Fibroblast of lung (primary cell): ENCODE measurements at regions not wholly inside any gene's neighbourhood (a gene's known extent, or its start where the extent isn't known, plus 50 kb on each side); places are given as distances from the start of the nearest gene placed in this dataset.

Experiments
- DNase-seq, 2 donors: peaks; one replicate each; pipeline versions ENCODE4 v3.0.0 to v3.0.0-alpha.2; 2010; ENCODE audit warnings: low read depth in 2 of 2
- H2AFZ ChIP-seq: 2 replicates; pipeline ENCODE4 v1.5.1; 2012; ENCODE audit warnings: low read length, control low read depth, inconsistent platforms
- H3K27ac ChIP-seq: 2 replicates; pipeline ENCODE4 v1.5.1; 2011; ENCODE audit warnings: low read length, control low read depth; ENCODE audit not compliant: insufficient read depth
- H3K27me3 ChIP-seq: 2 replicates; pipeline ENCODE4 v1.5.1; 2011; ENCODE audit warnings: mild to moderate bottlenecking, low read length; ENCODE audit not compliant: control insufficient read depth, insufficient read depth
- H3K36me3 ChIP-seq: 2 replicates; pipeline ENCODE4 v1.5.1; 2011; ENCODE audit warnings: low read length; ENCODE audit not compliant: control insufficient read depth, insufficient read depth
- H3K4me1 ChIP-seq: 2 replicates; pipeline ENCODE4 v1.5.1; 2011; ENCODE audit warnings: low read length; ENCODE audit not compliant: control insufficient read depth, insufficient read depth; ENCODE audit errors: extremely low read depth
- H3K4me2 ChIP-seq: 2 replicates; pipeline ENCODE4 v1.5.1; 2011; ENCODE audit warnings: low read length, control low read depth; ENCODE audit not compliant: insufficient read depth; ENCODE audit errors: extremely low read depth
- H3K4me3 ChIP-seq, 4 experiments: fragments of 200-600 bp in 1 of 4; sonication (generic) in 1 of 4; replicated peaks in 1 of 4; 2 replicates each; pipeline ENCODE4 v1.5.1; 2011 to 2016; ENCODE audit warnings: low read length in 4 of 4, low read depth in 3 of 4, mild to moderate bottlenecking in 3 of 4, control low read depth in 2 of 4, inconsistent platforms in 1 of 4, mixed read lengths in 1 of 4; ENCODE audit not compliant: insufficient read depth in 1 of 4; ENCODE audit errors: control extremely low read depth in 1 of 4
- H3K79me2 ChIP-seq: 2 replicates; pipeline ENCODE4 v1.5.1; 2012; ENCODE audit warnings: mild to moderate bottlenecking, low read length, inconsistent platforms; ENCODE audit not compliant: control insufficient read depth, insufficient read depth
- H3K9ac ChIP-seq: 2 replicates; pipeline ENCODE4 v1.5.1; 2011; ENCODE audit warnings: mild to moderate bottlenecking, low read length, control low read depth; ENCODE audit not compliant: insufficient read depth
- H3K9me3 ChIP-seq: 2 replicates; pipeline ENCODE4 v1.5.1; 2012; ENCODE audit warnings: low read depth, low read length; ENCODE audit not compliant: control insufficient read depth, insufficient read depth
- H4K20me1 ChIP-seq: 2 replicates; pipeline ENCODE4 v1.5.1; 2011; ENCODE audit warnings: low read length; ENCODE audit not compliant: control insufficient read depth, insufficient read depth; ENCODE audit errors: extremely low read depth
- EZH2 ChIP-seq: IDR thresholded peaks from 2 replicates; pipeline ENCODE4 v1.5.1; 2012; ENCODE audit warnings: low read length, control low read depth, mild to moderate bottlenecking; ENCODE audit errors: missing control alignments
- TF ChIP-seq, protein P1 (sequence below), 2 donors: IDR thresholded peaks in 1 of 2; conservative IDR thresholded peaks in 1 of 2; 1 replicate in 1 of 2; 2 replicates in 1 of 2; pipeline ENCODE4 v1.5.1; 2011 to 2012; ENCODE audit warnings: low read length in 2 of 2, control low read depth in 1 of 2, inconsistent platforms in 1 of 2, low read depth in 1 of 2, mild to moderate bottlenecking in 1 of 2

GRCh38 chr3:117744935-117745334 lies 1035.4 kb downstream of the TUSC7 start:
- TF ChIP-seq, protein P1, sequence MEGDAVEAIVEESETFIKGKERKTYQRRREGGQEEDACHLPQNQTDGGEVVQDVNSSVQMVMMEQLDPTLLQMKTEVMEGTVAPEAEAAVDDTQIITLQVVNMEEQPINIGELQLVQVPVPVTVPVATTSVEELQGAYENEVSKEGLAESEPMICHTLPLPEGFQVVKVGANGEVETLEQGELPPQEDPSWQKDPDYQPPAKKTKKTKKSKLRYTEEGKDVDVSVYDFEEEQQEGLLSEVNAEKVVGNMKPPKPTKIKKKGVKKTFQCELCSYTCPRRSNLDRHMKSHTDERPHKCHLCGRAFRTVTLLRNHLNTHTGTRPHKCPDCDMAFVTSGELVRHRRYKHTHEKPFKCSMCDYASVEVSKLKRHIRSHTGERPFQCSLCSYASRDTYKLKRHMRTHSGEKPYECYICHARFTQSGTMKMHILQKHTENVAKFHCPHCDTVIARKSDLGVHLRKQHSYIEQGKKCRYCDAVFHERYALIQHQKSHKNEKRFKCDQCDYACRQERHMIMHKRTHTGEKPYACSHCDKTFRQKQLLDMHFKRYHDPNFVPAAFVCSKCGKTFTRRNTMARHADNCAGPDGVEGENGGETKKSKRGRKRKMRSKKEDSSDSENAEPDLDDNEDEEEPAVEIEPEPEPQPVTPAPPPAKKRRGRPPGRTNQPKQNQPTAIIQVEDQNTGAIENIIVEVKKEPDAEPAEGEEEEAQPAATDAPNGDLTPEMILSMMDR (conservative IDR thresholded peaks at IDR 0.05 in 1 of 2, IDR thresholded peaks at IDR 0.05 in 1 of 2; ENCODE audit: low read depth in 1 of 2, low read length in 2 of 2) = no peak
- no peak for TF ChIP-seq EZH2
- no peak overlapping the region for H3K9ac ChIP-seq
- H3K4me2 ChIP-seq = no peak overlapping the region
- H3K27ac ChIP-seq = no peak overlapping the region
- H3K27me3 ChIP-seq = no peaks in the 10 kb centered on the region
- no peaks in the 10 kb centered on the region for H4K20me1 ChIP-seq
- no peak overlapping the region for H3K4me3 ChIP-seq
- no peaks in the 10 kb centered on the region for H3K79me2 ChIP-seq
- no peak overlapping the region for H2AFZ ChIP-seq
- H3K4me1 ChIP-seq = no peaks in the 10 kb centered on the region
- DNase-seq = no peak
- no peaks in the 10 kb centered on the region for H3K9me3 ChIP-seq
- H3K36me3 ChIP-seq = no peaks in the 10 kb centered on the region

DNA sequence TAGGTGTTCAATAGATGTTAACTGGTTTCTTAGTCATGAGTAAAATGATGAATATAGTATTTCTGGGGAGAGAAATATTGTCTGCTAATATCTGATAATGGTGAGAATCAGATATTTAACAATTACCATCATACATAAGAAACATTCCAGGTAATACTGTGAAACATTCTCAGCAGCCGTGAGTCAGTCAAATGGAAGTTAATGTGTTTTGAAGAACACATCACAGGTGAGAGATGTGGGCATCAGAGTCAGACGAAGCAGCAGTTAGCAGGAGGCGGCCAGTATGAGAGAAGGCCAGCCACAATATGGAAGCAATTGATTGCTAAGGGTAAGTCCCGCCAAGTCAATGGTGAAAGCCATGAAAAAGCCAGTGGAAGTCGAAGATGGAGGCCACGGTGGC lies 1035.9 kb downstream of the TUSC7 start:
- no peaks in the 10 kb centered on the region for H3K79me2 ChIP-seq
- H4K20me1 ChIP-seq = no peaks in the 10 kb centered on the region
- H3K4me1 ChIP-seq = no peaks in the 10 kb centered on the region
- H3K4me3 ChIP-seq = no peak overlapping the region
- H3K9ac ChIP-seq = no peak overlapping the region
- no peak overlapping the region for H2AFZ ChIP-seq
- TF ChIP-seq EZH2 = no peak
- TF ChIP-seq, protein P1 (conservative IDR thresholded peaks at IDR 0.05 in 1 of 2, IDR thresholded peaks at IDR 0.05 in 1 of 2; ENCODE audit: low read depth in 1 of 2, low read length in 2 of 2) = no peak
- no peaks in the 10 kb centered on the region for H3K9me3 ChIP-seq
- no peaks in the 10 kb centered on the region for H3K27me3 ChIP-seq
- no peaks in the 10 kb centered on the region for H3K36me3 ChIP-seq
- H3K27ac ChIP-seq = no peak overlapping the region
- no peak overlapping the region for H3K4me2 ChIP-seq
- no peak for DNase-seq

- H4K20me1 ChIP-seq = no peaks in the 10 kb centered on the region
- no peaks in the 10 kb centered on the region for H3K79me2 ChIP-seq
- H3K27me3 ChIP-seq = no peaks in the 10 kb centered on the region
- no peak for TF ChIP-seq EZH2
- TF ChIP-seq, protein P1 (conservative IDR thresholded peaks at IDR 0.05 in 1 of 2, IDR thresholded peaks at IDR 0.05 in 1 of 2; ENCODE audit: low read depth in 1 of 2, low read length in 2 of 2) = no peak
- H3K9ac ChIP-seq = no peak overlapping the region
- H3K4me3 ChIP-seq = no peak overlapping the region
- no peak overlapping the region for H3K4me2 ChIP-seq
- H3K36me3 ChIP-seq = no peaks in the 10 kb centered on the region
- H3K9me3 ChIP-seq = no peaks in the 10 kb centered on the region
- no peak overlapping the region for H3K27ac ChIP-seq
- H3K4me1 ChIP-seq = no peaks in the 10 kb centered on the region
- no peak overlapping the region for H2AFZ ChIP-seq
- DNase-seq = no peak
These were observed 1036.5 kb downstream of the TUSC7 start for GRCh38 chr3:117746066-117746465.
